H1 (cell line): ENCODE measurements at regions not wholly inside any gene's neighbourhood (a gene's known extent, or its start where the extent isn't known, plus 50 kb on each side); places are given as distances from the start of the nearest gene placed in this dataset.

Source experiments
- CTCF ChIP-seq, 3 experiments: IDR thresholded peaks; 1 replicate in 2 of 3; 2 replicates in 1 of 3; pipeline versions ENCODE4 v1.5.1 to v1.6.1; 2011; ENCODE audit warnings: low read length in 3 of 3, mild to moderate bottlenecking in 3 of 3, inconsistent platforms in 2 of 3, low read depth in 1 of 3, moderate library complexity in 1 of 3; ENCODE audit not compliant: insufficient read depth in 1 of 3; ENCODE audit errors: control extremely low read depth in 1 of 3
- EP300 ChIP-seq, 2 experiments: IDR thresholded peaks; 1 replicate in 1 of 2; 2 replicates in 1 of 2; pipeline ENCODE4 v1.6.1; 2011 to 2012; ENCODE audit warnings: low read depth in 2 of 2, low read length in 2 of 2, mild to moderate bottlenecking in 2 of 2, borderline replicate concordance in 1 of 2, inconsistent platforms in 1 of 2, moderate library complexity in 1 of 2
- MAX ChIP-seq: IDR thresholded peaks from 2 replicates; pipeline ENCODE4 v1.6.1; 2012; ENCODE audit warnings: inconsistent platforms
- POLR2A ChIP-seq, 2 experiments: IDR thresholded peaks; 1 replicate in 1 of 2; 2 replicates in 1 of 2; pipeline ENCODE4 v1.6.1; 2011; ENCODE audit warnings: low read depth in 2 of 2, low read length in 2 of 2, mild to moderate bottlenecking in 2 of 2; ENCODE audit errors: control extremely low read depth in 1 of 2
- POLR2AphosphoS5 ChIP-seq: IDR thresholded peaks from 2 replicates; pipeline ENCODE4 v1.6.1; 2011; ENCODE audit warnings: low read depth, low read length
- RXRA ChIP-seq: IDR thresholded peaks from 2 replicates; pipeline ENCODE4 v1.6.1; 2011; ENCODE audit warnings: low read depth, mild to moderate bottlenecking, low read length, moderate library complexity; ENCODE audit not compliant: insufficient read depth
- SIN3A ChIP-seq, 2 experiments: IDR thresholded peaks in 1 of 2; conservative IDR thresholded peaks in 1 of 2; 2 replicates each; pipeline ENCODE4 v1.6.1; 2011 to 2012; ENCODE audit warnings: low read length in 2 of 2, improper control_type of control experiment in 1 of 2, low read depth in 1 of 2, mild to moderate bottlenecking in 1 of 2
- YY1 ChIP-seq: IDR thresholded peaks from 2 replicates; pipeline ENCODE4 v1.6.1; 2011; ENCODE audit warnings: low read depth, mild to moderate bottlenecking, low read length

DNA sequence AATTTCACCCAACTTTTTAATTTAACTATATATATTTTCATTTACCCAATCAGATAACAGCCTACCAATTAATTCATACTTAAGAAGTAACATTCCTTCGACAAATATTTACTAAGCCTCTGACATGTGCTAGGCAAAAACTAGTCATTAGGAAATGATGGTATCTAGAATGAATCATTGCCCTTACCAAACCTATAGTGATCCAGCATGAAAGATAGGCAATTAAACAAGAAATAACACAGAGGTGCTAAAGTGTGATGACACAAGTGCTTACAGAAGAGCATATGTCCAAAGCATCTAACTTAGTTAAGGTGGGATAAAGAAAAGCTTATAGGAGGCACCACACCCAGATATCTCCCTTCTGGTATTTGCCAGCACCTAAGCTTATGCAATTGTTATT is 166.5 kb upstream of the RASSF8 start:
- TF ChIP-seq POLR2AphosphoS5 (no peak), CTCF (IDR thresholded peaks at IDR 0.05; ENCODE audit: control extremely low read depth in 1 of 3, insufficient read depth in 1 of 3, low read depth in 1 of 3, low read length in 3 of 3) (no peak), RXRA (no peak), MAX (no peak), POLR2A (IDR thresholded peaks at IDR 0.05; ENCODE audit: control extremely low read depth in 1 of 2, low read depth in 2 of 2, low read length in 2 of 2) (no peak), YY1 (no peak), EP300 (IDR thresholded peaks at IDR 0.05; ENCODE audit: borderline replicate concordance in 1 of 2, low read depth in 2 of 2, low read length in 2 of 2) (no peak), SIN3A (conservative IDR thresholded peaks at IDR 0.05 in 1 of 2, IDR thresholded peaks at IDR 0.05 in 1 of 2; ENCODE audit: low read depth in 1 of 2, low read length in 2 of 2) (no peak)
